ENCODE measurements at regions not wholly inside any gene's neighbourhood (a gene's known extent, or its start where the extent isn't known, plus 50 kb on each side); places are given as distances from the start of the nearest gene placed in this dataset.

DNA sequence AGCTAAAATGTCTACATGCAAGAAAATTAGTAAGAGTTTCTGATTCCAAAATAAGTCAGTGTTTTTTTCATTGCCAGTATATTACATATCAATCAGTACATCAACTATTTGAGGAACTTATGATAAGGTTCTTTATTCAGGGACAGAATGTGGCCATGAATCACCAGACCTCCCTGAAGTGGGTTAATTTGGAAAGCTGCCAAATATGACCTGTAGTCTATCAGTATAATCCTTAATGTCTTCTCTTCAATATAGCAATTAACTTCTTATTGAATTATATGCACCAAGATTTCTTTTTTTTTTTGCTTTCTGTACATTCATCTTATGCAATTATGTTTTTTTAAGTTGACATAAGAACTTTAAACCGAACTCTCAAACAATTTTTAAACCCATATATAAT is 714.5 kb upstream of the POT1 start (continued):
- TF ChIP-seq, protein P1, sequence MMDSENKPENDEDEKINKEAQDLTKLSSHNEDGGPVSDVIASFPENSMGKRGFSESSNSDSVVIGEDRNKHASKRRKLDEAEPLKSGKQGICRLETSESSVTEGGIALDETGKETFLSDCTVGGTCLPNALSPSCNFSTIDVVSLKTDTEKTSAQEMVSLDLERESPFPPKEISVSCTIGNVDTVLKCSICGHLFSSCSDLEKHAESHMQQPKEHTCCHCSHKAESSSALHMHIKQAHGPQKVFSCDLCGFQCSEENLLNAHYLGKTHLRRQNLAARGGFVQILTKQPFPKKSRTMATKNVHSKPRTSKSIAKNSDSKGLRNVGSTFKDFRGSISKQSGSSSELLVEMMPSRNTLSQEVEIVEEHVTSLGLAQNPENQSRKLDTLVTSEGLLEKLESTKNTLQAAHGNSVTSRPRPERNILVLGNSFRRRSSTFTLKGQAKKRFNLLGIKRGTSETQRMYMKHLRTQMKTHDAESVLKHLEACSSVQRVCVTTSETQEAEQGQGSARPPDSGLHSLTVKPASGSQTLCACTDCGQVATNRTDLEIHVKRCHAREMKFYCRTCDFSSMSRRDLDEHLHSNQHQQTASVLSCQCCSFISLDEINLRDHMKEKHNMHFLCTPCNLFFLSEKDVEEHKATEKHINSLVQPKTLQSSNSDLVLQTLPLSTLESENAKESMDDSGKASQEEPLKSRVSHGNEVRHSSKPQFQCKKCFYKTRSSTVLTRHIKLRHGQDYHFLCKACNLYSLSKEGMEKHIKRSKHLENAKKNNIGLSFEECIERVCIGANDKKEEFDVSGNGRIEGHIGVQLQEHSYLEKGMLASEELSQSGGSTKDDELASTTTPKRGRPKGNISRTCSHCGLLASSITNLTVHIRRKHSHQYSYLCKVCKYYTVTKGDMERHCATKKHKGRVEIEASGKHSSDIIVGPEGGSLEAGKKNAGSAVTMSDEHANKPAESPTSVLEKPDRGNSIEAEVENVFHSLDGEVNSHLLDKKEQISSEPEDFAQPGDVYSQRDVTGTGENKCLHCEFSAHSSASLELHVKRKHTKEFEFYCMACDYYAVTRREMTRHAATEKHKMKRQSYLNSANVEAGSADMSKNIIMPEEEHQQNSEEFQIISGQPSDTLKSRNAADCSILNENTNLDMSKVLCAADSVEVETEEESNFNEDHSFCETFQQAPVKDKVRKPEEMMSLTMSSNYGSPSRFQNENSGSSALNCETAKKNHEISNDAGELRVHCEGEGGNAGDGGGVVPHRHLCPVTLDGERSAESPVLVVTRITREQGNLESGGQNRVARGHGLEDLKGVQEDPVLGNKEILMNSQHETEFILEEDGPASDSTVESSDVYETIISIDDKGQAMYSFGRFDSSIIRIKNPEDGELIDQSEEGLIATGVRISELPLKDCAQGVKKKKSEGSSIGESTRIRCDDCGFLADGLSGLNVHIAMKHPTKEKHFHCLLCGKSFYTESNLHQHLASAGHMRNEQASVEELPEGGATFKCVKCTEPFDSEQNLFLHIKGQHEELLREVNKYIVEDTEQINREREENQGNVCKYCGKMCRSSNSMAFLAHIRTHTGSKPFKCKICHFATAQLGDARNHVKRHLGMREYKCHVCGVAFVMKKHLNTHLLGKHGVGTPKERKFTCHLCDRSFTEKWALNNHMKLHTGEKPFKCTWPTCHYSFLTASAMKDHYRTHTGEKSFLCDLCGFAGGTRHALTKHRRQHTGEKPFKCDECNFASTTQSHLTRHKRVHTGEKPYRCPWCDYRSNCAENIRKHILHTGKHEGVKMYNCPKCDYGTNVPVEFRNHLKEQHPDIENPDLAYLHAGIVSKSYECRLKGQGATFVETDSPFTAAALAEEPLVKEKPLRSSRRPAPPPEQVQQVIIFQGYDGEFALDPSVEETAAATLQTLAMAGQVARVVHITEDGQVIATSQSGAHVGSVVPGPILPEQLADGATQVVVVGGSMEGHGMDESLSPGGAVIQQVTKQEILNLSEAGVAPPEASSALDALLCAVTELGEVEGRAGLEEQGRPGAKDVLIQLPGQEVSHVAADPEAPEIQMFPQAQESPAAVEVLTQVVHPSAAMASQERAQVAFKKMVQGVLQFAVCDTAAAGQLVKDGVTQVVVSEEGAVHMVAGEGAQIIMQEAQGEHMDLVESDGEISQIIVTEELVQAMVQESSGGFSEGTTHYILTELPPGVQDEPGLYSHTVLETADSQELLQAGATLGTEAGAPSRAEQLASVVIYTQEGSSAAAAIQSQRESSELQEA (IDR thresholded peaks at IDR 0.05; ENCODE audit: low read depth): no peak
- TF ChIP-seq HNRNPL (IDR thresholded peaks at IDR 0.05; ENCODE audit: low read depth, low read length) (no peak), ZFX (CRISPR knock-in tag; IDR thresholded peaks at IDR 0.05) (no peak), NFIC (IDR thresholded peaks at IDR 0.05) (peak; percentile 69)
